ENCODE measurements at regions not wholly inside any gene's neighbourhood (a gene's known extent, or its start where the extent isn't known, plus 50 kb on each side); places are given as distances from the start of the nearest gene placed in this dataset.
A peak's percentile ranks its signal among the peaks of the same experiment; 100 is the strongest.

DNA sequence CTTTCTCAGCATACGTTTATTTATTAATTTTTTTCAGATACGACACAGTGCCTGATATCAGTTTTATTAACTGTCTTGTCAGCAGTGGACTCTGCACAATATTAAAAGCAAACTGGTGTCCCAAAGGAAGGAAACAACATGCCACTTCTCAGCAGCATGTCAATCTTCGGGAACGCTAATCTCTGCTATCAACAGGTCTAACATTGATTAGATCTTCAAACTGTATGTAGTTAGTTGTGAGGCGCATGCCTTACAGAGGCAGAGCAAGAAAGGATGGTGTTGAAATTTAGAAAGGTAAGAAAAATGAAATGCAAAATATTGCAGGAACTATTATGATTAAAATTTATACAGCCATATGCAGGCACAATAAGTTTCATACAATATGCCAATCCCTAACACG lies 233.7 kb upstream of the NDST3 start:
- no peak for DNase-seq (ENCODE audit: low read depth, low spot score)
- Histone ChIP-seq H3K9me3 (ENCODE audit: control insufficient read depth, insufficient read depth, low read length) (no peaks in the 10 kb centered on the region), H3K27me3 (ENCODE audit: control insufficient read depth, insufficient read depth, low read length) (no peaks in the 10 kb centered on the region), H3K4me3 (ENCODE audit: low read depth, low read length) (no peak overlapping the region), H3K27ac (ENCODE audit: low read depth, low read length) (no peak overlapping the region)
- ChIA-PET CTCF (no interaction called here), POLR2A (no interaction called here)
- TF ChIP-seq, protein P1, sequence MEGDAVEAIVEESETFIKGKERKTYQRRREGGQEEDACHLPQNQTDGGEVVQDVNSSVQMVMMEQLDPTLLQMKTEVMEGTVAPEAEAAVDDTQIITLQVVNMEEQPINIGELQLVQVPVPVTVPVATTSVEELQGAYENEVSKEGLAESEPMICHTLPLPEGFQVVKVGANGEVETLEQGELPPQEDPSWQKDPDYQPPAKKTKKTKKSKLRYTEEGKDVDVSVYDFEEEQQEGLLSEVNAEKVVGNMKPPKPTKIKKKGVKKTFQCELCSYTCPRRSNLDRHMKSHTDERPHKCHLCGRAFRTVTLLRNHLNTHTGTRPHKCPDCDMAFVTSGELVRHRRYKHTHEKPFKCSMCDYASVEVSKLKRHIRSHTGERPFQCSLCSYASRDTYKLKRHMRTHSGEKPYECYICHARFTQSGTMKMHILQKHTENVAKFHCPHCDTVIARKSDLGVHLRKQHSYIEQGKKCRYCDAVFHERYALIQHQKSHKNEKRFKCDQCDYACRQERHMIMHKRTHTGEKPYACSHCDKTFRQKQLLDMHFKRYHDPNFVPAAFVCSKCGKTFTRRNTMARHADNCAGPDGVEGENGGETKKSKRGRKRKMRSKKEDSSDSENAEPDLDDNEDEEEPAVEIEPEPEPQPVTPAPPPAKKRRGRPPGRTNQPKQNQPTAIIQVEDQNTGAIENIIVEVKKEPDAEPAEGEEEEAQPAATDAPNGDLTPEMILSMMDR (IDR thresholded peaks at IDR 0.05; ENCODE audit: low read depth, low read length), result no peak

DNA sequence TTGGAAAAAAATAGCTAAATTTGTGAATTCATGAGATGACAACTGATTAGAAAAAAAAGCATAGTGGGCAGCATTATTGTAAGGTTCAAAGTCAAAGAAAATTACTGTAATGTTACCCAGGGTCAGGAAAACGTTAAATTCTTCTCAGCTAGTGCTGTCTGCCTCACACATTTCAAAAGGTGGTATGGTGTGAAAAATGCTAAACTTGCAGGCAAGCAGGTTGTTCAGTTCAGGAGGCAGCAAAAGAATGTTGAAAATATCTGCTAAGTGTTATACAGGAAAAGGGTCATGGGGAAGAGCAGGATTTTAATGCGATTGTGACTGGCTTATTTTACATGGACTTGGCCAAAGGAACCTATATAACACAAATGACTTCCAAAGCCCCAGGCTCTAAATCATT lies 232.5 kb upstream of the NDST3 start:
- Histone ChIP-seq H3K27me3 (ENCODE audit: control insufficient read depth, insufficient read depth, low read length) (no peaks in the 10 kb centered on the region), H3K4me3 (ENCODE audit: low read depth, low read length) (no peak overlapping the region), H3K27ac (ENCODE audit: low read depth, low read length) (no peak overlapping the region), H3K9me3 (ENCODE audit: control insufficient read depth, insufficient read depth, low read length) (no peaks in the 10 kb centered on the region)
- no peak for DNase-seq (ENCODE audit: low read depth, low spot score)
- ChIA-PET POLR2A (no interaction called here), CTCF (no interaction called here)
- TF ChIP-seq, protein P1 (IDR thresholded peaks at IDR 0.05; ENCODE audit: low read depth, low read length), result no peak

DNA sequence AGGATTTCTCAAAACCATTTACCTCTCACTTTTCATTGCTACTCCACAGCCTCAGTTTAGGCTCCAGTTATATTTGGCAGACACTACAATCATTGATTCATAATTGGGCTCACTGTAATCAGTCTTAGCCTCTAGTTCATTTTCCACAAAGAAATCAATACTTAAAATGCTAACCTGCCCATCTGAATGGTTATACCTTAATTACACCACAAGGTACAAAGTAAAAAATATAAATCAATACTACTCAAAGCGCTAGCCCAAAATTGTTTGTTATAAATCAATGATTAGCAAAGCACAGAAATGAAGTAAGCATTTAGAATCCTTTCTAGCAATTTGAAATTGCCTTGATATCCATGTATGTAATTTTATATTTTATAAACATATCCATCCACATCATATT lies 222.6 kb upstream of the NDST3 start:
- ChIA-PET CTCF (no interaction called here), POLR2A (no interaction called here)
- H3K9me3 ChIP-seq (ENCODE audit: control insufficient read depth, insufficient read depth, low read length), result no peaks in the 10 kb centered on the region
- H3K27ac ChIP-seq (ENCODE audit: low read depth, low read length), result no peak overlapping the region
- TF ChIP-seq, protein P1 (IDR thresholded peaks at IDR 0.05; ENCODE audit: low read depth, low read length), result no peak
- H3K4me3 ChIP-seq (ENCODE audit: low read depth, low read length), result no peak overlapping the region
- H3K27me3 ChIP-seq (ENCODE audit: control insufficient read depth, insufficient read depth, low read length), result no peaks in the 10 kb centered on the region
- no peak for DNase-seq (ENCODE audit: low read depth, low spot score)

DNA sequence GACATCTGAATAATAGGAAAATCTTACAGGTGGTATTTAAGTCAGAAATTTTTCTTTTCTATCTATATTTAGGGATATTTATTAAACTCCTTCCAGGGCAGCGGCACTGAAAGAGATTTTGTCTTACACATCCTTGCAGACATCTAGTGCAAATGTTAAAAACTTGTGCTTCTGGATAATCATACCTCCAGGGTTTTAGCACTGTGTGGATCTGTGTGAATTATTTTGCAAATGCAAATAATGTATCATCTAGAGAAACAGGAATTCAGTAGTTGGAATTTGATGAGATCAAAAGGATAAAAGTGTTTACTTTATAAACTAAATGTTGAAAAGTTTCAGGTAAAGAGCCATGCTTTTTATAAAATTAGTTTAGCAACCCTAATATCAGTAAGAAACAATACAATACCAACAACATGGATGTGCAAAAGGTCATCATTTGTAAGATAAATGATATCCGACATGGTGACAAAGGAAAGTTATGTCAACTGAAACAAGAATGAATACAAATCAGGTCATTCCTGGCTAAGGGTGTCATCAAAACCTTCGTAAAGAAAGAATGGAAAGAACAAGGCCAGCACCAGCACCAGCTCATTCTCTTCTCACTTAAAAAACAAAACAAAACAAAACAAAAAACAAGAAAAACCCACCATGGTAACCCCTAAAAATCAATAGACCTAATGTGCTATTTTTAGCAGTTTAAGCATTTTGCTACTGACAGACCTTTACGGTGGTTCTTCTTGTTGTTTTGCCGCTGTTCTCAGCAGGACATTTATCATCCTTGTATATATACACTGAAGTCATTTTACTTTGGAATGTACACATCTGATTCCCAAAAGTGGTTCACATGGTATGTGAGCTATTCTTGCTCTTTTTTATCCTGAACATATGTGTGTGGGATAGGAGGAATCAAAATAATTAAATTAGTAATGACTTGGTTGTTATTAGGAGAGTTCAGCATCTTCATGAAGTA lies 219.7 kb upstream of the NDST3 start:
- Histone ChIP-seq H3K27ac (ENCODE audit: low read depth, low read length) (no peak overlapping the region), H3K9me3 (ENCODE audit: control insufficient read depth, insufficient read depth, low read length) (no peaks in the 10 kb centered on the region), H3K4me3 (ENCODE audit: low read depth, low read length) (no peak overlapping the region), H3K27me3 (ENCODE audit: control insufficient read depth, insufficient read depth, low read length) (no peaks in the 10 kb centered on the region)
- peak; percentile 6 for DNase-seq (ENCODE audit: low read depth, low spot score)
- ChIA-PET POLR2A (no interaction called here), CTCF (no interaction called here)
- TF ChIP-seq, protein P1 (IDR thresholded peaks at IDR 0.05; ENCODE audit: low read depth, low read length), result no peak

DNA sequence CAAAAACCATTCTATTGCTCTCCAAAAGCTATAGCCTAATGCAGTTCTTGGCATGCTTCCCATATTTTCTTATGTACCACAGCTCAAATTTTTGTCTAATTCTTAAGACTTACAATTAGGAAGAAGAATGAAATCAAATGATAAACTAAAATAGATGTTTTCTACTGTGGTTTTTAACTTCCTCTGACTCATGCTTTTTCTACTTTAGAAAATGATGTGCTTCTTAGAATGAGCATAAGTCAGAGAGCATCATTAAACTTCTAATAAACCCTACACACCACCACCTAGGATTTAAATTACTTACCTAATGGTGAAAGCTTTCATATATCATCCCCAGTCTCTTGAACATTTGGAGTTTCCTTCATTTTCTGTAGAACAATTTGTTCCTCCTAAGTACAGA lies 217.0 kb upstream of the NDST3 start:
- POLR2A ChIA-PET, result no interaction called here
- Histone ChIP-seq H3K27me3 (ENCODE audit: control insufficient read depth, insufficient read depth, low read length) (no peaks in the 10 kb centered on the region), H3K4me3 (ENCODE audit: low read depth, low read length) (no peak overlapping the region), H3K9me3 (ENCODE audit: control insufficient read depth, insufficient read depth, low read length) (no peaks in the 10 kb centered on the region), H3K27ac (ENCODE audit: low read depth, low read length) (no peak overlapping the region)
- CTCF ChIA-PET, result interaction anchor here (0.6 kb wide), 1 partner anchor 143 kb away, joined by 5 read pairs; no protein-coding TSS in a partner anchor
- TF ChIP-seq, protein P1 (IDR thresholded peaks at IDR 0.05; ENCODE audit: low read depth, low read length), result no peak
- no peak for DNase-seq (ENCODE audit: low read depth, low spot score)
